GM21737 (cell line): ENCODE measurements at regions not wholly inside any gene's neighbourhood (a gene's known extent, or its start where the extent isn't known, plus 50 kb on each side); places are given as distances from the start of the nearest gene placed in this dataset.
"Not testable (repeated sequence)": the region's sequence is repeated elsewhere in the genome, so short reads cannot be mapped to it uniquely, and the experiment has no call there.

Source experiments
- ATAC-seq: cut with Tn5 transposase; IDR thresholded peaks from one replicate; pipeline ENCODE4 v1.9.1; 2021; ENCODE audit warnings: mild to moderate bottlenecking, moderate library complexity; ENCODE audit not compliant: unreplicated experiment

GRCh38 chr7:131938788-131939187 lies 382.4 kb upstream of the PODXL start:
- ATAC-seq = not testable (repeated sequence)

GRCh38 chr7:131937868-131938267 lies 381.4 kb upstream of the PODXL start:
- no peak for ATAC-seq

- no peak for ATAC-seq
Measured at GRCh38 chr7:131935180-131935579, 378.8 kb upstream of the PODXL start.

- no peak for ATAC-seq
Measured at GRCh38 chr7:131934452-131934851, 378.0 kb upstream of the PODXL start.

GRCh38 chr7:131933751-131934289 lies 377.4 kb upstream of the PODXL start:
- no peak for ATAC-seq

- ATAC-seq = not testable (repeated sequence)
Measured at GRCh38 chr7:131933219-131933618, 376.8 kb upstream of the PODXL start.

- no peak for ATAC-seq
Measured at GRCh38 chr7:131932271-131932670, 375.8 kb upstream of the PODXL start.

- no peak for ATAC-seq
Measured at GRCh38 chr7:131931370-131931769, 374.9 kb upstream of the PODXL start.

- ATAC-seq = no peak
Measured at GRCh38 chr7:131929632-131930031, 373.2 kb upstream of the PODXL start.

- ATAC-seq = no peak
Measured at GRCh38 chr7:131927770-131928423, 371.5 kb upstream of the PODXL start.

GRCh38 chr7:131925636-131926035 lies 369.2 kb upstream of the PODXL start:
- ATAC-seq = no peak

GRCh38 chr7:131924857-131925256 lies 368.4 kb upstream of the PODXL start:
- no peak for ATAC-seq

- ATAC-seq = not testable (repeated sequence)
Measured at GRCh38 chr7:131922948-131923347, 366.5 kb upstream of the PODXL start.

GRCh38 chr7:131921016-131921415 lies 364.6 kb upstream of the PODXL start:
- ATAC-seq = no peak

- no peak for ATAC-seq
Measured at GRCh38 chr7:131919920-131920709, 363.7 kb upstream of the PODXL start.

- ATAC-seq = no peak
Measured at GRCh38 chr7:131911112-131911511, 354.7 kb upstream of the PODXL start.

GRCh38 chr7:131909151-131909768 lies 352.8 kb upstream of the PODXL start:
- ATAC-seq = no peak

- ATAC-seq = no peak
Measured at GRCh38 chr7:131908714-131909113, 352.3 kb upstream of the PODXL start.

GRCh38 chr7:131905471-131905973 lies 349.1 kb upstream of the PODXL start:
- ATAC-seq = no peak

- no peak for ATAC-seq
Measured at GRCh38 chr7:131904760-131905327, 348.4 kb upstream of the PODXL start.

GRCh38 chr7:131903315-131903714 lies 346.9 kb upstream of the PODXL start:
- no peak for ATAC-seq
